HCT116 (cell line): ENCODE measurements at regions not wholly inside any gene's neighbourhood (a gene's known extent, or its start where the extent isn't known, plus 50 kb on each side); places are given as distances from the start of the nearest gene placed in this dataset.

Experiments
- ATAC-seq: fragments of 200-7000 bp; cut with Tn5 transposase; 2 replicates; pipeline ENCODE4 v1.9.1; 2020; ENCODE audit warnings: mild to moderate bottlenecking, moderate library complexity
- BruUV-seq: library from RNA; stranded (reverse); fragments of 400-500 nt; replicated peaks from 2 replicates; lab custom pipeline; 2021; lab: Mats Ljungman, UMichigan
- CTCF ChIA-PET: fragments of 300-600 bp; sonication (Branson Sonifier 250); formaldehyde crosslinking; loops from one replicate; lab custom pipeline; 2021; ENCODE audit warnings: antibody characterized with exemption; lab: Charles Lee
- POLR2A ChIA-PET: fragments of 300-600, 350-600 bp; sonication (Branson Sonifier 250); formaldehyde crosslinking; loops from one replicate; lab custom pipeline; 2021; ENCODE audit warnings: antibody characterized with exemption; lab: Charles Lee
- RAD21 ChIA-PET, 2 experiments: fragments of 300-600 bp; sonication (Branson Sonifier 250); formaldehyde crosslinking; loops; one replicate each; lab custom pipeline; 2023; ENCODE audit warnings: low total read pairs in 2 of 2; ENCODE audit not compliant: uncharacterized antibody in 2 of 2, unreplicated experiment in 2 of 2, low non-redundant PET in 1 of 2; lab: Charles Lee
- DNase-seq: peaks from one replicate; pipeline ENCODE4 v3.0.0-alpha.2; 2010; ENCODE audit warnings: low read depth, low spot score
- H2AFZ ChIP-seq: fragments of 200-600 bp; shearing (Covaris generic), sonication (generic); 2 replicates; pipeline ENCODE4 v1.6.1; 2017; ENCODE audit warnings: low read depth, mixed run types, mixed read lengths, antibody characterized with exemption, low read length; ENCODE audit not compliant: poor library complexity, severe bottlenecking
- H3K27ac ChIP-seq: 2 replicates; pipeline ENCODE4 v1.5.1; 2012; ENCODE audit warnings: low read depth, low read length
- H3K27me3 ChIP-seq: fragments of 200-600 bp; sonication (generic); 2 replicates; pipeline ENCODE4 v1.6.1; 2016; ENCODE audit warnings: mixed run types, low read length, mixed read lengths; ENCODE audit not compliant: insufficient read depth
- H3K36me3 ChIP-seq, 2 experiments: fragments of 200-500 bp in 1 of 2; fragments of 200-600 bp in 1 of 2; sonication (Bioruptor generic) in 1 of 2; sonication (generic) in 1 of 2; 2 replicates each; pipeline versions ENCODE4 v1.5.1 to v1.6.1; 2014 to 2016; ENCODE audit warnings: low read length in 2 of 2, inconsistent platforms in 1 of 2, mixed read lengths in 1 of 2, mixed run types in 1 of 2; ENCODE audit not compliant: insufficient read depth in 2 of 2, control insufficient read depth in 1 of 2
- H3K4me1 ChIP-seq, 2 experiments: fragments of 200-600 bp in 1 of 2; sonication (generic) in 1 of 2; 2 replicates each; pipeline versions ENCODE4 v1.5.1 to v1.6.1; 2012 to 2017; ENCODE audit warnings: low read length in 2 of 2, inconsistent platforms in 1 of 2, mild to moderate bottlenecking in 1 of 2, mixed read lengths in 1 of 2, mixed run types in 1 of 2, moderate library complexity in 1 of 2; ENCODE audit not compliant: insufficient read depth in 2 of 2, control insufficient read depth in 1 of 2
- H3K4me2 ChIP-seq: fragments of 200-600 bp; sonication (generic); 2 replicates; pipeline ENCODE4 v1.6.1; 2017; ENCODE audit warnings: mixed run types, low read length, mixed read lengths
- H3K4me3 ChIP-seq, 2 experiments: fragments of 200-600 bp in 1 of 2; sonication (generic) in 1 of 2; replicated peaks in 1 of 2; 2 replicates each; pipeline ENCODE4 v1.5.1; 2011 to 2016; ENCODE audit warnings: low read length in 2 of 2, control low read depth in 1 of 2, low read depth in 1 of 2, mild to moderate bottlenecking in 1 of 2, mixed read lengths in 1 of 2, mixed run types in 1 of 2
- H3K79me2 ChIP-seq: fragments of 200-600 bp; sonication (generic); 2 replicates; pipeline ENCODE4 v1.6.1; 2017; ENCODE audit warnings: mild to moderate bottlenecking, mixed run types, low read length, moderate library complexity, mixed read lengths; ENCODE audit not compliant: insufficient read depth
- H3K9ac ChIP-seq: fragments of 200-600 bp; sonication (generic); 2 replicates; pipeline ENCODE4 v1.6.1; 2016; ENCODE audit warnings: low read length, mixed read lengths
- H3K9me2 ChIP-seq: fragments of 200-600 bp; sonication (generic), shearing (Covaris generic); 2 replicates; pipeline ENCODE4 v1.6.1; 2017; ENCODE audit warnings: mixed run types, mild to moderate bottlenecking, moderate library complexity; ENCODE audit not compliant: insufficient read depth
- H3K9me3 ChIP-seq, 2 experiments: fragments of 200-500 bp in 1 of 2; fragments of 200-600 bp in 1 of 2; sonication (Bioruptor generic) in 1 of 2; sonication (generic) in 1 of 2; 2 replicates each; pipeline ENCODE4 v1.6.1; 2014 to 2017; ENCODE audit warnings: low read length in 2 of 2, mixed read lengths in 2 of 2, inconsistent platforms in 1 of 2, low read depth in 1 of 2, mild to moderate bottlenecking in 1 of 2, mixed run types in 1 of 2, moderate library complexity in 1 of 2; ENCODE audit not compliant: control insufficient read depth in 1 of 2, insufficient read depth in 1 of 2
- H4K20me1 ChIP-seq: fragments of 200-600 bp; sonication (generic), shearing (Covaris generic); 2 replicates; pipeline ENCODE4 v1.6.1; 2017; ENCODE audit warnings: mixed run types, mild to moderate bottlenecking, moderate library complexity; ENCODE audit not compliant: insufficient read depth
- CBX3 ChIP-seq: IDR thresholded peaks from 2 replicates; pipeline ENCODE4 v1.6.1; 2012; ENCODE audit warnings: low read depth
- CEBPB ChIP-seq: IDR thresholded peaks from 2 replicates; pipeline ENCODE4 v1.6.1; 2012; ENCODE audit warnings: low read depth
- EGR1 ChIP-seq: IDR thresholded peaks from 2 replicates; pipeline ENCODE4 v1.6.1; 2012; ENCODE audit warnings: low read depth
- ELF1 ChIP-seq: IDR thresholded peaks from 2 replicates; pipeline ENCODE4 v1.6.1; 2012; ENCODE audit warnings: low read depth, borderline replicate concordance
- EZH2phosphoT487 ChIP-seq: fragments of 200-600 bp; IDR thresholded peaks from 2 replicates; pipeline ENCODE4 v1.6.1; 2018; ENCODE audit warnings: antibody characterized with exemption, borderline replicate concordance
- FOSL1 ChIP-seq: IDR thresholded peaks from 2 replicates; pipeline ENCODE4 v1.6.1; 2012; ENCODE audit warnings: low read depth
- JUND ChIP-seq: IDR thresholded peaks from 2 replicates; pipeline ENCODE4 v1.6.1; 2012
- POLR2AphosphoS5 ChIP-seq: IDR thresholded peaks from 2 replicates; pipeline ENCODE4 v1.6.1; 2011; ENCODE audit warnings: mild to moderate bottlenecking, low read depth, low read length, moderate library complexity
- RAD21 ChIP-seq: IDR thresholded peaks from 2 replicates; pipeline ENCODE4 v1.6.1; 2012; ENCODE audit warnings: low read depth, mild to moderate bottlenecking
- SP1 ChIP-seq: IDR thresholded peaks from 2 replicates; pipeline ENCODE4 v1.6.1; 2012; ENCODE audit warnings: low read depth
- SRF ChIP-seq: IDR thresholded peaks from 2 replicates; pipeline ENCODE4 v1.6.1; 2012; ENCODE audit warnings: low read depth
- TCF7L2 ChIP-seq: IDR thresholded peaks from 2 replicates; pipeline ENCODE4 v1.7.0; 2011; ENCODE audit warnings: borderline replicate concordance, inconsistent platforms; ENCODE audit not compliant: insufficient read depth, insufficient read length; ENCODE audit errors: extremely low read depth
- YY1 ChIP-seq: IDR thresholded peaks from 2 replicates; pipeline ENCODE4 v1.6.1; 2011; ENCODE audit warnings: low read length, low read depth, moderate library complexity, mild to moderate bottlenecking; ENCODE audit not compliant: insufficient replicate concordance; ENCODE audit errors: extremely low read depth
- ZFX ChIP-seq: fragments of 450-650 bp; IDR thresholded peaks from 2 replicates; pipeline ENCODE4 v1.6.1; 2017
- ZNF274 ChIP-seq: fragments of 200-500 bp; sonication (Bioruptor generic); IDR thresholded peaks from 2 replicates; pipeline ENCODE4 v1.6.1; 2014; ENCODE audit warnings: mild to moderate bottlenecking, low read depth, low read length, inconsistent platforms
- intact Hi-C: fragments of 100-400 bp; cut with micrococcal nuclease; formaldehyde crosslinking; loops from 2 replicates; pipeline ENCODE4 v1.10.0; 2022
- TF ChIP-seq, protein P1 (sequence below), 3 experiments: fragments of 200-600 bp in 1 of 3; sonication (generic) in 1 of 3; IDR thresholded peaks in 2 of 3; conservative IDR thresholded peaks in 1 of 3; 2 replicates each; pipeline ENCODE4 v1.5.1; 2012 to 2017; ENCODE audit warnings: low read depth in 2 of 3, low read length in 2 of 3, antibody characterized with exemption in 1 of 3, borderline replicate concordance in 1 of 3, control low read depth in 1 of 3, mild to moderate bottlenecking in 1 of 3, mixed read lengths in 1 of 3, mixed run types in 1 of 3, moderate library complexity in 1 of 3; ENCODE audit not compliant: insufficient read depth in 1 of 3
- TF ChIP-seq, protein P2 (sequence below): IDR thresholded peaks from 2 replicates; pipeline ENCODE4 v1.6.1; 2012

DNA sequence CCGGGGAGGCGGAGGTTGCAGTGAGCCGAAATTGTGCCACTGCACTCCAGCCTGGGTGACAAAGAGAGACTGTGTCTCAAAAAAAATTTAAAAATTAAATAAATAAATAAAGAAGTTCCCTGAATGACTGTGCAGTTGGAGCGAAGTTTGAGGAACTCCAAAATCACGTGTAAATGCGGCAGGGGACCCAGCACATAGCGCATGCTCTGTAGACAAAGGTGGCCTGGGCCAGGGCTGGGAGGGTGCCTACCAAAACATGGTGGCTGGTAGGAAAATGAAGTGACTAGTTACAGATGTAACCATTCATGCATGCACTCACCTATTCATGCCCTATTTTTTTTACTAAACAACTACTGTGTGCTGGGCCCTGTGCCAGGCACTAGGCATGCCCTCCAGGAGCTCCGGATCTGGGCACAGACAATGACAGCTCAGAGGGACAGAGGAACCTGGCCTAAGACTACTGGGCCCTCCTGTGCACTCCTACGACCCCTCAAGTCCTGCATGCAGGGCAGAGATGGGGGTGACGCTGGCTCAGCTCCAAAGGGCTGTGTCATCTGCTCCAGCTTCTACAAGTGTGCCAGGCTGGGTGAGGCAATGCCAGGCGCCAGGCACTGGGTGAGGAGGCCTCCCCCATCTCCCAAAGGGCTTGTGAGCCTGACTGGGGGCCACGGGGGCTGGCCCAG lies 65.3 kb downstream of the RMI2 start:
- Histone ChIP-seq H3K4me3 (no peak overlapping the region), H3K4me2 (no peak overlapping the region), H3K27me3 (no peaks in the 10 kb centered on the region), H2AFZ (no peak overlapping the region), H3K9me3 (no peaks in the 10 kb centered on the region), H4K20me1 (no peaks in the 10 kb centered on the region), H3K4me1 (peaks cover 0 to 10% of the 10 kb centered on the region in 2 experiments; a peak in 2 of 4 replicates), H3K9me2 (no peaks in the 10 kb centered on the region), H3K36me3 (no peaks in the 10 kb centered on the region), H3K79me2 (no peaks in the 10 kb centered on the region), H3K27ac (no peak overlapping the region), H3K9ac (no peak overlapping the region)
- ChIA-PET RAD21 (no interaction called here), CTCF (no interaction called here), POLR2A (no interaction called here)
- no peak for TF ChIP-seq EGR1
- TF ChIP-seq CEBPB: no peak
- TF ChIP-seq FOSL1: no peak
- TF ChIP-seq SP1: no peak
- no peak for TF ChIP-seq SRF
- TF ChIP-seq, protein P1, sequence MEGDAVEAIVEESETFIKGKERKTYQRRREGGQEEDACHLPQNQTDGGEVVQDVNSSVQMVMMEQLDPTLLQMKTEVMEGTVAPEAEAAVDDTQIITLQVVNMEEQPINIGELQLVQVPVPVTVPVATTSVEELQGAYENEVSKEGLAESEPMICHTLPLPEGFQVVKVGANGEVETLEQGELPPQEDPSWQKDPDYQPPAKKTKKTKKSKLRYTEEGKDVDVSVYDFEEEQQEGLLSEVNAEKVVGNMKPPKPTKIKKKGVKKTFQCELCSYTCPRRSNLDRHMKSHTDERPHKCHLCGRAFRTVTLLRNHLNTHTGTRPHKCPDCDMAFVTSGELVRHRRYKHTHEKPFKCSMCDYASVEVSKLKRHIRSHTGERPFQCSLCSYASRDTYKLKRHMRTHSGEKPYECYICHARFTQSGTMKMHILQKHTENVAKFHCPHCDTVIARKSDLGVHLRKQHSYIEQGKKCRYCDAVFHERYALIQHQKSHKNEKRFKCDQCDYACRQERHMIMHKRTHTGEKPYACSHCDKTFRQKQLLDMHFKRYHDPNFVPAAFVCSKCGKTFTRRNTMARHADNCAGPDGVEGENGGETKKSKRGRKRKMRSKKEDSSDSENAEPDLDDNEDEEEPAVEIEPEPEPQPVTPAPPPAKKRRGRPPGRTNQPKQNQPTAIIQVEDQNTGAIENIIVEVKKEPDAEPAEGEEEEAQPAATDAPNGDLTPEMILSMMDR (IDR thresholded peaks at IDR 0.05 in 2 of 3, conservative IDR thresholded peaks at IDR 0.05 in 1 of 3; ENCODE audit: borderline replicate concordance in 1 of 3, insufficient read depth in 1 of 3, low read depth in 2 of 3, low read length in 2 of 3): no peak
- TF ChIP-seq JUND: no peak
- DNase-seq: no peak
- intact Hi-C loops: no loop called here
- BruUV-seq: no TSS peak
- no peak for ATAC-seq

DNA sequence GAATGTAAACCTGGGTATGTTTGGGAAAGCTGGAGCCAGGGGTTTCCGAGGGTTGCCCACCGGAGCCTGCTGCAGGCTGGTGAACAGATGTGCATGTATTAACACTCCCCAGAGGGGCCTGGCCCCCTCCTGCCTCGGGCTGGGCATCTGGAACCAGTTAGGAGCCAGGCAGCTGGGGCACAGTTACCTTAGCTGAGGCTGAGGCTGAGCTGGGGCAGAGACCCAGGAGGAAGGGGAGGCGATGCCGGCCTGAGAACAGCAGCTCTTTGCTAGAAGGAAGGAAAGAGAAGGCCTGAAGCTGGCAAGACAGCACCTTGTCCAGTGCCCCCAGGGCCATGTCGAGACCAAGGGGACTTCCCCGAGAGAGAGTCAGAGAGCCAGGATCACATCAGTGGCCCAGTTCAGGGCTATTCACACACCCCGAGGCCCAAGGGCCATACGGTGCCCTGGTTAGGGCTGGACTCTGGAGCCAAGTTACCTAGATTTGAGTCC lies 65.8 kb downstream of the RMI2 start:
- no peaks in the 10 kb centered on the region for H3K27me3 ChIP-seq
- H2AFZ ChIP-seq: no peak overlapping the region
- intact Hi-C loops: no loop called here
- H3K4me3 ChIP-seq: no peak overlapping the region
- no peaks in the 10 kb centered on the region for H3K79me2 ChIP-seq
- ChIA-PET RAD21 (no interaction called here), POLR2A (no interaction called here), CTCF (no interaction called here)
- DNase-seq (no peak), ATAC-seq (no peak)
- no peaks in the 10 kb centered on the region for H3K9me3 ChIP-seq
- no TSS peak for BruUV-seq
- peaks cover 0 to 10% of the 10 kb centered on the region in 2 experiments; a peak in 2 of 4 replicates for H3K4me1 ChIP-seq
- no peaks in the 10 kb centered on the region for H3K36me3 ChIP-seq
- H3K9ac ChIP-seq: no peak overlapping the region
- no peak overlapping the region for H3K4me2 ChIP-seq
- H3K9me2 ChIP-seq: no peaks in the 10 kb centered on the region
- H3K27ac ChIP-seq: no peak overlapping the region
- no peaks in the 10 kb centered on the region for H4K20me1 ChIP-seq
- TF ChIP-seq TCF7L2: no peak
- no peak for TF ChIP-seq ZFX
- TF ChIP-seq YY1: no peak
- no peak for TF ChIP-seq RAD21
- TF ChIP-seq, protein P2, sequence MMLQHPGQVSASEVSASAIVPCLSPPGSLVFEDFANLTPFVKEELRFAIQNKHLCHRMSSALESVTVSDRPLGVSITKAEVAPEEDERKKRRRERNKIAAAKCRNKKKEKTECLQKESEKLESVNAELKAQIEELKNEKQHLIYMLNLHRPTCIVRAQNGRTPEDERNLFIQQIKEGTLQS: no peak
- TF ChIP-seq EGR1: no peak
- no peak for TF ChIP-seq POLR2AphosphoS5
- TF ChIP-seq, protein P1 (IDR thresholded peaks at IDR 0.05 in 2 of 3, conservative IDR thresholded peaks at IDR 0.05 in 1 of 3; ENCODE audit: borderline replicate concordance in 1 of 3, insufficient read depth in 1 of 3, low read depth in 2 of 3, low read length in 2 of 3): no peak
- no peak for TF ChIP-seq ELF1
- TF ChIP-seq EZH2phosphoT487: no peak
- no peak for TF ChIP-seq ZNF274
- TF ChIP-seq CBX3: no peak
